ENCODE measurements at regions not wholly inside any gene's neighbourhood (a gene's known extent, or its start where the extent isn't known, plus 50 kb on each side); places are given as distances from the start of the nearest gene placed in this dataset.
A peak's percentile ranks its signal among the peaks of the same experiment; 100 is the strongest.

- no peak for DNase-seq (ENCODE audit: low read depth, low spot score)
- H3K27ac ChIP-seq (ENCODE audit: control insufficient read depth, insufficient read depth, low read length), result no peak overlapping the region
Measured at GRCh38 chr20:57999465-58000111, 228.9 kb downstream of the ANKRD60 start.

GRCh38 chr20:57998981-57999464 is 229.4 kb downstream of the ANKRD60 start:
- Histone ChIP-seq H3K4me2 (ENCODE audit: control insufficient read depth, extremely low read depth, insufficient read depth, low read depth, low read length) (peak overlapping the region; percentile 34), H2AFZ (ENCODE audit: control insufficient read depth, low read length) (no peak overlapping the region), H3K9me3 (ENCODE audit: control insufficient read depth, low read depth, low read length) (no peaks in the 10 kb centered on the region), H4K20me1 (ENCODE audit: control insufficient read depth, extremely low read depth, insufficient read depth, low read length) (no peaks in the 10 kb centered on the region), H3K36me3 (ENCODE audit: control insufficient read depth in 2 of 2, extremely low read depth in 1 of 2, insufficient read depth in 2 of 2, low read length in 2 of 2) (no peaks in the 10 kb centered on the region), H3K9me1 (ENCODE audit: control insufficient read depth, extremely low read depth, insufficient read depth, low read length) (no peaks in the 10 kb centered on the region), H3K79me2 (ENCODE audit: control insufficient read depth, insufficient read depth, low read length) (no peaks in the 10 kb centered on the region), H3K9ac (ENCODE audit: control insufficient read depth, extremely low read depth, insufficient read depth, low read length) (no peak overlapping the region), H3K4me3 (ENCODE audit: control insufficient read depth in 2 of 3, extremely low read depth in 1 of 3, insufficient read depth in 2 of 3, low read depth in 1 of 3, low read length in 3 of 3) (no peak overlapping the region), H3K27ac (ENCODE audit: control insufficient read depth, insufficient read depth, low read length) (no peak overlapping the region), H3K4me1 (ENCODE audit: control insufficient read depth, extremely low read depth, insufficient read depth, low read length) (peaks cover 13% of the 10 kb centered on the region), H3K27me3 (ENCODE audit: control insufficient read depth, extremely low read depth, insufficient read depth, low read length) (peaks cover 7% of the 10 kb centered on the region)
- no peak for FAIRE-seq
- TF ChIP-seq CTCF (optimal IDR thresholded peaks at IDR 0.05 in 1 of 3, IDR thresholded peaks at IDR 0.05 in 1 of 3, conservative IDR thresholded peaks at IDR 0.05 in 1 of 3; ENCODE audit: extremely low read depth in 1 of 3, insufficient read depth in 2 of 3, low read length in 3 of 3) (no peak), EZH2 (IDR thresholded peaks at IDR 0.05; ENCODE audit: low read length) (peak; percentile 34)
- dilution Hi-C loops (cut with MboI; ENCODE audit: extremely low pct_ligation_motif_present, low sequenced_read_pairs), result no loop called here
- no peak for DNase-seq (ENCODE audit: low read depth, low spot score)

More at GRCh38 chr20:57999465-58000111, 228.9 kb downstream of the ANKRD60 start:
- H3K4me1 ChIP-seq (ENCODE audit: control insufficient read depth, extremely low read depth, insufficient read depth, low read length), result peaks cover 10% of the 10 kb centered on the region
- peaks cover 9% of the 10 kb centered on the region for H3K27me3 ChIP-seq (ENCODE audit: control insufficient read depth, extremely low read depth, insufficient read depth, low read length)
- dilution Hi-C loops (cut with MboI; ENCODE audit: extremely low pct_ligation_motif_present, low sequenced_read_pairs), result no loop called here
- H3K4me2 ChIP-seq (ENCODE audit: control insufficient read depth, extremely low read depth, insufficient read depth, low read depth, low read length), result peak overlapping the region; percentile 34
- H2AFZ ChIP-seq (ENCODE audit: control insufficient read depth, low read length), result no peak overlapping the region
- H3K79me2 ChIP-seq (ENCODE audit: control insufficient read depth, insufficient read depth, low read length), result no peaks in the 10 kb centered on the region
- H3K9ac ChIP-seq (ENCODE audit: control insufficient read depth, extremely low read depth, insufficient read depth, low read length), result no peak overlapping the region
- H3K9me3 ChIP-seq (ENCODE audit: control insufficient read depth, low read depth, low read length), result no peaks in the 10 kb centered on the region
- no peaks in the 10 kb centered on the region for H3K36me3 ChIP-seq (ENCODE audit: control insufficient read depth in 2 of 2, extremely low read depth in 1 of 2, insufficient read depth in 2 of 2, low read length in 2 of 2)
- no peak for FAIRE-seq
- TF ChIP-seq EZH2 (IDR thresholded peaks at IDR 0.05; ENCODE audit: low read length) (no peak), CTCF (optimal IDR thresholded peaks at IDR 0.05 in 1 of 3, IDR thresholded peaks at IDR 0.05 in 1 of 3, conservative IDR thresholded peaks at IDR 0.05 in 1 of 3; ENCODE audit: extremely low read depth in 1 of 3, insufficient read depth in 2 of 3, low read length in 3 of 3) (no peak)
- no peaks in the 10 kb centered on the region for H3K9me1 ChIP-seq (ENCODE audit: control insufficient read depth, extremely low read depth, insufficient read depth, low read length)
- no peak overlapping the region for H3K4me3 ChIP-seq (ENCODE audit: control insufficient read depth in 2 of 3, extremely low read depth in 1 of 3, insufficient read depth in 2 of 3, low read depth in 1 of 3, low read length in 3 of 3)
- no peaks in the 10 kb centered on the region for H4K20me1 ChIP-seq (ENCODE audit: control insufficient read depth, extremely low read depth, insufficient read depth, low read length)
